ENCODE measurements at regions not wholly inside any gene's neighbourhood (a gene's known extent, or its start where the extent isn't known, plus 50 kb on each side); places are given as distances from the start of the nearest gene placed in this dataset.

DNA sequence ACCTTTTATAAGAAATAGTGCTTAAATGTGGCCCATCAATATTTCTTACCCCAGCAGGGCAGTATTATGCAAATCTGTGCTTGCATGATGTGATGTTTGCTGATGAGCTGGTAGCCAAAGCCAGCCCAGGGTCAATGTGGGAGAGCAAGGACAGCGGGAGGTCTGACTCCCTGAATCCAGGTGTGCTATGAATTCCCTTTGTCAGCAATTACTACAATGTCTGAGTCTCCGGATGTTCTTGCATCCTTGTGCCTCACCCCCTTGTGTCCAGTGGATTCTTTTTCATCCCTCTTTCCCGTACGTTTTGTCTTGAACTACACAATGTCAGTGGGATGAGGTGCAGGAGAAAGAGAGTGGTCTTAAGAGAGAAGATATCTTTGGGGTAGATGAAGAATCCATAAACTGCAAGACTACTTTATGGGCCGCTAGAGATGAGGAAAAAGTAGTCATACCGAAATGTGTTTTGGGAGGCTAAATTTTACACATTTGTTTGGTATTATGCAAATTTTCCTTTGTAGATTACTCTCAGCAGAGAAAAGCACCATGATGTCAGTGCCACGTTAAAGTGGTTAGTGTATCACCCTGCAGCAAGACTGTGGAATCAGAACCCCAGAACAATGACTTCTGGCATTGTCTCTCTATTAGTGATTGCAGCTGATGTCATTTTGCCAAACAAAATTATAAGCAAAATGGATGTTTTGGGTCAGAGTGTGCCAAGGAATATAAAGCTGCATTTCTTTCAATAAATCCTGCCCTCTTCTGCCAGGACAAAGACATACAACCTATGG lies 53.5 kb upstream of the TSHZ3 start:
- peaks cover 5% of the 10 kb centered on the region; the same call in 1 of the 2 replicates for H3K4me1 ChIP-seq (ENCODE audit: insufficient read depth, low read length)
- no peak overlapping the region for H3K9ac ChIP-seq (ENCODE audit: low read depth, low read length)

DNA sequence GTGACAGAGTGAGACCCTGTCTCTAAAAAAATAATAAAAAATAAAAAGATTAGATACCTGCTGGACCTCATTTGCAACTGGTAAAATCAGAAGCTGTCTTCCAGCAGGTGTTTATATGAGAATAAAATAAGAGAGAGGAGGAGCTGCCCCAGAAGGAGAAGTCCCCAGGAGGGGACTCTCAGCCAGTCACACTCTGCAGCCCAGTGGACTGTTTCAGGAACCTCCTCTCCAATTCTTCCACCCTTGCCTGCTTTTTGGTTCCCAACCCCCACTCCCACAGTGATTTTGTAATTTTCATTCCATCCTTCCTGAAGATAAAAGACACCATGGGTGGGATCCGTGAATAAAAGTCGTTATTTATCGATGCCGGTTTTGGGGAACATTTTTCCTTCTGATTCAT lies 56.9 kb upstream of the TSHZ3 start:
- peaks cover 23% of the 10 kb centered on the region for H3K4me1 ChIP-seq (ENCODE audit: insufficient read depth, low read length)
- no peaks in the 10 kb centered on the region for H3K36me3 ChIP-seq (ENCODE audit: insufficient read depth, low read length)
- no peak overlapping the region for H3K9ac ChIP-seq (ENCODE audit: low read depth, low read length)
- no peaks in the 10 kb centered on the region for H3K9me3 ChIP-seq (ENCODE audit: control insufficient read depth, insufficient read depth, low read length)

More for the DNA sequence above, 53.5 kb upstream of the TSHZ3 start:
- Histone ChIP-seq H3K36me3 (ENCODE audit: insufficient read depth, low read length) (no peaks in the 10 kb centered on the region), H3K9me3 (ENCODE audit: control insufficient read depth, insufficient read depth, low read length) (no peaks in the 10 kb centered on the region)

DNA sequence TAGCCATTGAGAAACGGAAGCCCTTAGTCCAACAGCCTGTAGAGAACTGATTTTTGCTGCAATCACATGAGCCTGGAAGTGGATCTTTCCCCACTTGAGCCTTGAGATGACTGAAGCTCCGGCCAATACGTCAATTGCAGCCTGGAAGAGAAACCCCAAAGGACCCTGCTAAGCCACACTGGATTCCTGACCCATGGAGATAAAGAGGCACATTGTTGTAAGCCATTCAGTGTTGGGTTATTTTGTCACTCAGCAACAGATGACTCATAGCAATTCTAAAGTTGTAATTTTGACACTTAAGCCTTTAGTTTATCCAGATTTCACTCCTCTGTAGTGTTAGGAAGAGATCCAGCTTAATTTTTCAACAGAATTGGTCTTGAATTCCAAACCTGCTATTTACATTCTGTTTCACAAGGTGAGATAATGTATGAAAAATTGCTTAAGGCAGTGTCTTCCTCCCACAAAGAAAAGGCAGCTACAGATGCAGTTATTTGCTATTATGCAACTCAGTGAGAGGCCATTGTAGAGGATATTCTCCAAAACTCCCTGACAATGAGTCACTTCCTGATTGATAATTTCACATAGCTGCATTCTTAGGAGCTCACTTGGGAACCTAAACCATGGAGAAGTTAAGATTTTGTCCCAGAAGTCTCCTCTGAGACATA lies 59.4 kb upstream of the TSHZ3 start:
- H3K9ac ChIP-seq (ENCODE audit: low read depth, low read length) = no peak overlapping the region
- no peaks in the 10 kb centered on the region for H3K36me3 ChIP-seq (ENCODE audit: insufficient read depth, low read length)
- H3K4me1 ChIP-seq (ENCODE audit: insufficient read depth, low read length) = peaks cover 23% of the 10 kb centered on the region
- H3K9me3 ChIP-seq (ENCODE audit: control insufficient read depth, insufficient read depth, low read length) = no peaks in the 10 kb centered on the region

DNA sequence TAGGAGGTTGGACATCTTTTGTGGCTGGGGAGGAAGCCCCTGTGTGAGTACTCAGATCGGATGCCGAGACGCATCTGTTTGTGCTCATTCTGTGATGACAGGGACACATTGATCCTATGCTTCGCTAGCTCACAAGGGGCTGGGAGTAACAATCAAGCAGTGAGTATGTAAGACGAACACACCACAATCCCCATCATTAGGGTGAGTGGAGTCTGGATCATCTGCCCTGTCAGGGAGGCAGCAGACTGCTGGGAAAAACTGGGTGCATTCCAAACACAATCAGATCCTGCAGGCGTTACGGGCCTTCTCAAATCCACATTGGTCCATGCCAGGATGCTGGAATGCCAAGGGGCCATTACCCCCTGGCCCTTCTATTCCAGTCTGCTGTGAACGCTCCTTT lies 64.1 kb upstream of the TSHZ3 start:
- H3K9me3 ChIP-seq (ENCODE audit: control insufficient read depth, insufficient read depth, low read length) = no peaks in the 10 kb centered on the region
- peaks cover 35% of the 10 kb centered on the region for H3K4me1 ChIP-seq (ENCODE audit: insufficient read depth, low read length)
- no peak overlapping the region for H3K9ac ChIP-seq (ENCODE audit: low read depth, low read length)
- no peaks in the 10 kb centered on the region for H3K36me3 ChIP-seq (ENCODE audit: insufficient read depth, low read length)

DNA sequence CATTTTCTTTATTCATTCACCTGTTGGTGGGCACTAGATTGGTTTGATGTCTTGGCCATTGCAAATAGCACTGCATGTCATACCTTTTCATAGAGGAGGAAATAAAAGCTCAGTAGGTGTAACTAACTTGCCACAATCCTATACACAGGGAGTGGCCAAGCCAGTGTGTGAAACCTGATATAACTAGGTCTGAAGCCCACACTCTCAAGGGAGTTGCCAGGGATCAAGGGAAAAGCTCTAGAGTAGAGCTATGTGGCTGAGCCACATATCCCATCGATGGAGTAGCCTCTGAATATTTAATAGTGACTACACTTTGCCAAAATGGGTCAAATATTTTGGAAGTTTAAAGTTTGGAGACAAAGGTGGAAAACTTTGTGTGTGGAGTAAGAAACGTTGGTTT lies 66.1 kb upstream of the TSHZ3 start:
- Histone ChIP-seq H3K9ac (ENCODE audit: low read depth, low read length) (no peak overlapping the region), H3K4me1 (ENCODE audit: insufficient read depth, low read length) (peaks cover 37% of the 10 kb centered on the region), H3K36me3 (ENCODE audit: insufficient read depth, low read length) (no peaks in the 10 kb centered on the region), H3K9me3 (ENCODE audit: control insufficient read depth, insufficient read depth, low read length) (no peaks in the 10 kb centered on the region)

DNA sequence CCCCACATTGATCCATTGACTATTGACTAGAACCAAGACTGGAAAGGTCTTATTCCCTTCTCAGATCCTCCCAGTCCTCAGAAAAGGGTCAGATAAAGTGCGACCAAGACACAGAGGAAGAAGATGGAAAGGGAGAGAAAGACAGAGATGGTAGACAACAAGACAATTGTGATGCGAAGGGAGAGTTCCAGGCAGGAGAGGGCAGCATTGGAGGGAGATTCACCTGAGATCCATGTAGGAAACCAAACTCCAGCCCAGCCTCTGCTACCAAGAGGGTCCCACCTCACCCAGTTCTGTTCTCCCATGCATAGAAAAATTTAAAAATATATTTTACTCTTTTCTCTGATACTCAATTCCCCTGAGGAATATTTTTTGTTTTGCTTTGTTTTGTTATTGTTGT lies 67.3 kb upstream of the TSHZ3 start:
- H3K36me3 ChIP-seq (ENCODE audit: insufficient read depth, low read length) = no peaks in the 10 kb centered on the region
- H3K9me3 ChIP-seq (ENCODE audit: control insufficient read depth, insufficient read depth, low read length) = no peaks in the 10 kb centered on the region
- H3K4me1 ChIP-seq (ENCODE audit: insufficient read depth, low read length) = peaks cover 49% of the 10 kb centered on the region
- no peak overlapping the region for H3K9ac ChIP-seq (ENCODE audit: low read depth, low read length)

DNA sequence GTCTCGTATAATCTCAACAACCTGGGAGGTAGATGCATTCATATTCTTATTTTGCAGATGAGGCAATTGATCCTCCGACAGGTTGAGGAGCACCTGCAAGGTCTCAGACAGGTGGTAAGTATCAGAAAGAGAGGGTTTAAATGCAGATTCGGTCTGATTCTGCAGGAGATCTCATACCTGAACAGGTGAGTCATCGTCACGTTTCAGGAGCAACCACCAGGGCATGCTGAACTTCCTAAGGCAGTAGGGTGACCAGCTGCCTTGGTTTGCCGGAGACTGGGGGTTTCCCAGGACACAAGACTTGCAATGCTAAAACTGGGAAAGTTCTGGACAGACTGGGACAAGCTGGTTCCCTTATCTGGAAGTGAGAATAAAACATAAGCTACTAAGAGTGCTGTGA lies 68.8 kb upstream of the TSHZ3 start:
- Histone ChIP-seq H3K36me3 (ENCODE audit: insufficient read depth, low read length) (no peaks in the 10 kb centered on the region), H3K9ac (ENCODE audit: low read depth, low read length) (peak overlapping the region; percentile 18; the same call in 1 of the 2 replicates), H3K4me1 (ENCODE audit: insufficient read depth, low read length) (peaks cover 59% of the 10 kb centered on the region), H3K9me3 (ENCODE audit: control insufficient read depth, insufficient read depth, low read length) (no peaks in the 10 kb centered on the region)

DNA sequence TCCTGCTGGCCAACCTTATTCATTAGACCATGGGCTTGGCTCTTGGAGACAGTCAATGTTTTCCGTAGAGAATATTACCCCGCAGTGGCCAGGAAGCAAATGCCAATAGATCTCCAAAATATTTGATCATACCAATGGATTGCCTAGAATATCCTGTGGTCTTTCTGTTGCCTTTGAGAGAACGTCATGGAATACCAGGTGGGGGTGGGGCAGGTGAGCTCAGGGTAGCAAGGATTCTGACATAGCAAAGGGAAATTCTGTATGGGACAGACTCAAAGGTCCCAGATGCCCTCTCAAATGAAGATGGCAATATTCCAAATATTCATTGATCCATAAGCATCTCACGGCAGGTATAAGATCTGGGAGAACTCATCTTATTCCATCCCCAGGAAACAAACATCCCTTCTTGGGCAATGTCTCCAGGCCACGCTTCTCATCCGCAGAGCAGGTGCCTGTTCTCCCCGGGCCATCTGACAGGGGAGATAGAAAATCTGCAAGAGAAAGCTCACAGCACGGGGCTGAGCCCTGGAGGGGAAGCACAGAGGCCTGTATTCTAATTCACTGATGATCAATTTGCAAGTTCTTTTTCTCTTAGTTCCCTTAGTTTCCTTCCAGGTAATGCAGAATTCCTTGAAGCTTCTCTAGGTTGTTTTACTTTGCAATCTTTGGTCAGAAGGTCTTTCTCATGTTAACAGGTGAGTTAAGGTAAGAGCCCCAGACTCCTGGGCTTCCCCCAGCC lies 69.6 kb upstream of the TSHZ3 start:
- no peaks in the 10 kb centered on the region for H3K9me3 ChIP-seq (ENCODE audit: control insufficient read depth, insufficient read depth, low read length)
- 0 out of 2 replicates have a peak overlapping the region, but pooled peaks have one; percentile 18 for H3K9ac ChIP-seq (ENCODE audit: low read depth, low read length)
- H3K36me3 ChIP-seq (ENCODE audit: insufficient read depth, low read length) = no peaks in the 10 kb centered on the region
- H3K4me1 ChIP-seq (ENCODE audit: insufficient read depth, low read length) = peaks cover 59% of the 10 kb centered on the region

DNA sequence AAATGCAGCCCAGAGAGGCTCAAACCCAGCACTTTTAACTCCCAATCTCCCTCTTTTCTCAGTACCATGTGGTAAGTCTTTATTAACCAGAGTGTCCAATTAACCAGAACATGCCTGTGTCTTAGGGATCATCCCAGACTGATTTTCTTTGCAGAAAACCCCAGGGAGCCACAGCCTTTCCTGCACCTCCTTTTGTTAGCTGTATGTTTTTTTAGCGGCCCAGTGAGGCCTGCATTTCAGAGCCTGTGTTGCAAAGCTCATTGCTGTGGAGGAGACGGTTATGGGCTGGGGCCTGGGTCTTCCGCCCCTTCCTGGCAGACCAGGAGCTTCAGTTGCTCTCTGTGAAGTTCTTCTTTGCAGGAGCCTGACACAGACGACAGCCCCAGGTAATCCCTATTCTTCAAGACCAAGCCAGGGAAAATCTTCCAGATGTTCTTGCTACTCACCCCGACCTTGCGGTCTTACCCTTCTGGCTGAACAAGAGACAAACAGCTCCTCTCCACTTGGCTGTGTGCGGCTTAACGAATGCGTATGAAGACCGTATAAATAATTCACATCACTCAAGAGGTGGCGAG lies 70.7 kb upstream of the TSHZ3 start:
- Histone ChIP-seq H3K9ac (ENCODE audit: low read depth, low read length) (peak overlapping the region; percentile 14; the same call in 1 of the 2 replicates), H3K9me3 (ENCODE audit: control insufficient read depth, insufficient read depth, low read length) (no peaks in the 10 kb centered on the region), H3K4me1 (ENCODE audit: insufficient read depth, low read length) (peaks cover 64% of the 10 kb centered on the region), H3K36me3 (ENCODE audit: insufficient read depth, low read length) (no peaks in the 10 kb centered on the region)

DNA sequence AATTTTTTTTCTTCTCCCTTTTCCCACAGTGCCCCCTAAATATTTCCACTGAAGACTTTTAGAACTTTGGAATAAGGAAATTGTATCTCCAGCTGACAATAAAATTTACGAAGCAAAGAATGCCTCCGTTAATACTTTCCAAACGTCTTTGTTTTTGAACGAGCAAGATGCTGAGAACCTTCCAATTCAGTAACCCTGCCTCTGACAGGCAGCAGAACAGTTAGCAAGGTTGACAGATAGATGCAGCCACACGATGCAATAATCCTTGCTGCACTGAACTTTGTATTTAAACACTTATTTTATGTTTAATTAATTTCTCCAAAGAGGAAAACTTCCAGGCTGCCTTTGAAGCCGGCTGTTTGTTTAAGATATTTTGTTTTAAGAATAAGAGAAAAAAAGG lies 71.8 kb upstream of the TSHZ3 start:
- peaks cover 65% of the 10 kb centered on the region for H3K4me1 ChIP-seq (ENCODE audit: insufficient read depth, low read length)
- no peaks in the 10 kb centered on the region for H3K9me3 ChIP-seq (ENCODE audit: control insufficient read depth, insufficient read depth, low read length)
- H3K9ac ChIP-seq (ENCODE audit: low read depth, low read length) = 0 out of 2 replicates have a peak overlapping the region, but pooled peaks have one; percentile 14
- no peaks in the 10 kb centered on the region for H3K36me3 ChIP-seq (ENCODE audit: insufficient read depth, low read length)

DNA sequence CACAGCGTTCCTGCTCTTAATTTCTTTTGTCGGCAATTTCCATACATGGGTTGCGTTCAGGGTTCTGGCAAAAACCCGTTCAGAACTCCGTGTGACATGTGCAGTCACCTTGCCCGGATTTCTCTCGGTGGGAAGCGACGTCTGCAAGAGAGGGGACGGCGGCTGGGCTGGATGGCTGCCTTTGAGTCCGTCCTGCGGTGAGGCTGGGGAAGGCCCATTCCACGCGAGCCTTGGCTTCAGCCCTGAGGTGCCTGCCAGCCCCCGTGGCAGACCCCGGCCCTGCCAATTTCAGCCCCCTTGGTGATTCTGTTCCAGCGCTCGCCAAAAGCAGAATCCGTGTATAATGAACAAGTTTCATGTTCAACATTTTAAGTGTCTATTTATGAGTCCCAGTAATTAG lies 72.6 kb upstream of the TSHZ3 start:
- Histone ChIP-seq H3K9me3 (ENCODE audit: control insufficient read depth, insufficient read depth, low read length) (no peaks in the 10 kb centered on the region), H3K4me1 (ENCODE audit: insufficient read depth, low read length) (peaks cover 58% of the 10 kb centered on the region), H3K9ac (ENCODE audit: low read depth, low read length) (no peak overlapping the region), H3K36me3 (ENCODE audit: insufficient read depth, low read length) (no peaks in the 10 kb centered on the region)

DNA sequence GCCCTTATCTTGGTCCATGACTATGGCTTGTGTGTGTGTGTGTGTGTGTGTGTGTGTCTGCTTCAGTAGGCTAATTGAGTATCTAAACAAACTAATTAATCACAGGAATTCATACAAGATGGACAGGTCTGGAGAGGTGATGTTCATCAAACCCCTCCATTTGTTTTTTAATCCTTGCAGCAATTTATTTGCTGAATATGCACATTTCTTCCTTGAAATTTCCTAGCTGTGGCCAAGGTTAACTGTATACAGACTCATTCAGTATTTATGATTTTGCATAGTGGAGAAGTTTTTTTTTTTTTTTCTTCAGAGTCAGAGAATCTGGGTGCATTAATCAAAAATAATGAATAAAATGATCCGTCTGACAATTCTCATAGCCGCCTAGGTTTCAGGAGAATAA lies 74.7 kb upstream of the TSHZ3 start:
- Histone ChIP-seq H3K9me3 (ENCODE audit: control insufficient read depth, insufficient read depth, low read length) (no peaks in the 10 kb centered on the region), H3K4me1 (ENCODE audit: insufficient read depth, low read length) (peaks cover 40% of the 10 kb centered on the region), H3K36me3 (ENCODE audit: insufficient read depth, low read length) (no peaks in the 10 kb centered on the region), H3K9ac (ENCODE audit: low read depth, low read length) (no peak overlapping the region)

DNA sequence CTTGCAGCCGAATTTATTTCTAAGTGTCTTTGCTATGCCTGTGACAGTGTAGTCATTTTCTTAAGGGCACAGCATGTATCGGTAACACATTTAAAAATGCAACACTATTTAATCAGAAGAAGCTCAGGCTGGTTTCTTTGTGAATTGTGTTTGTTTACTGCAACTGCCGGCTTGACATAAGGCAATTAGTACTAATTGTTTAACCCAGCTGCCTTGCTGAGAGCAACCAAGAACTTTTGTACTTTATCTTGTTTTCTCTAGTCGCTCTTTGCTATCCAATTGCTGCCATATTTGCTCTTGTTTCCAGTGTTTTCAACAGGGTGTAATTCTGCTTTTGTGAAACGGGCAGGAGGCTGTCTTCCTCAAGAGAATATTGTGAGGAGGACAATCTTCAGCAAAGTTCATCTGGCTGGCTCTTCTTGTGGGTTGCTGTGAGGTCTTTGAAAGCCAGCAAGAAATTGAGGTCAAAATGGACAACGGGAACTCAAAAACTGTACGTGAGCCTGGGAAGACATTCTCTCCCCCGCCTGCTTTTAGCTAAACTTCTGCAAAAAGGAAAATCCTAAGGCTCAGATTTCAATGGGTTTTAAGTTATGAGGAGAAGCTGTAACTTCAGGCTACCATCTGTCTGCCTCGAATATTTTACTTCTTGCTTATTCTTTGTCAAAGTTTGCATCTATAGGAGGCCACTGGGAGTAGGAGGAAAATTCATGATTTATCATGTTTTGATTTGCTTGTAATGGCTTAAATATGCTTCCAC lies 75.8 kb upstream of the TSHZ3 start:
- no peaks in the 10 kb centered on the region for H3K36me3 ChIP-seq (ENCODE audit: insufficient read depth, low read length)
- peaks cover 32% of the 10 kb centered on the region for H3K4me1 ChIP-seq (ENCODE audit: insufficient read depth, low read length)
- H3K9me3 ChIP-seq (ENCODE audit: control insufficient read depth, insufficient read depth, low read length) = no peaks in the 10 kb centered on the region
- H3K9ac ChIP-seq (ENCODE audit: low read depth, low read length) = no peak overlapping the region

DNA sequence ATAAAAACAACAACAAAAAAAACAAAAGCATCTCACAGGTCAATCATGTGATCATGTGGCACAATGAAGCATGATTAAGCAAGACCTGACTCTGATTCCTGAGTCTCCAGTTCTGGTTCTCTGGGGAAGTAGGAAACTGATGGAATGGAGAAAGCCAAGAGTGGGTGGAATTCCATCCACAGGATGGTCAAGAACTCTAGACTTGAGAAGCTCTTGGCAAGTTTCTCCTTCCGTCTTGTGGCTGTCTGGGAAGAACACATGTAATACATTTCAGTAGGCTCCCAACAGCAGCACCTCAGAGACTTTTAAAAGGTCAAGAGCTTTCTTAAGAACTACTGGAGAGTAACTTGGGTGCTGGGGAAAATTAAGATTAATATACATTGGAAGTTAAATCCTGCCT lies 78.6 kb upstream of the TSHZ3 start:
- Histone ChIP-seq H3K4me1 (ENCODE audit: insufficient read depth, low read length) (peaks cover 8% of the 10 kb centered on the region; the same call in 1 of the 2 replicates), H3K36me3 (ENCODE audit: insufficient read depth, low read length) (no peaks in the 10 kb centered on the region), H3K9me3 (ENCODE audit: control insufficient read depth, insufficient read depth, low read length) (no peaks in the 10 kb centered on the region), H3K9ac (ENCODE audit: low read depth, low read length) (no peak overlapping the region)

Data from ES-I3 (cell line).